HG03139 (cell line): ENCODE measurements at regions not wholly inside any gene's neighbourhood (a gene's known extent, or its start where the extent isn't known, plus 50 kb on each side); places are given as distances from the start of the nearest gene placed in this dataset.
"Not testable (repeated sequence)": the region's sequence is repeated elsewhere in the genome, so short reads cannot be mapped to it uniquely, and the experiment has no call there.

Experiments used
- ATAC-seq: cut with Tn5 transposase; IDR thresholded peaks from one replicate; pipeline ENCODE4 v1.9.1; 2021; ENCODE audit not compliant: unreplicated experiment

- ATAC-seq, result no peak
Measured at GRCh38 chr5:104611135-104611767, 1048.7 kb upstream of the NUDT12 start.

- ATAC-seq, result no peak
Measured at GRCh38 chr5:104606258-104606829, 1043.8 kb upstream of the NUDT12 start.

GRCh38 chr5:104599726-104600125, 1037.1 kb upstream of the NUDT12 start:
- ATAC-seq, result no peak

- ATAC-seq, result no peak
Measured at GRCh38 chr5:104598285-104598684, 1035.7 kb upstream of the NUDT12 start.

GRCh38 chr5:104594850-104595249, 1032.3 kb upstream of the NUDT12 start:
- ATAC-seq, result no peak

GRCh38 chr5:104576677-104577076, 1014.1 kb upstream of the NUDT12 start:
- no peak for ATAC-seq

GRCh38 chr5:104573949-104574709, 1011.5 kb upstream of the NUDT12 start:
- no peak for ATAC-seq

GRCh38 chr5:104569621-104570020, 1007.0 kb upstream of the NUDT12 start:
- ATAC-seq, result no peak

- ATAC-seq, result no peak
Measured at GRCh38 chr5:104564530-104564929, 1001.9 kb upstream of the NUDT12 start.

GRCh38 chr5:104556957-104557356, 994.4 kb upstream of the NUDT12 start:
- no peak for ATAC-seq

- no peak for ATAC-seq
Measured at GRCh38 chr5:104551628-104552027, 989.0 kb upstream of the NUDT12 start.

GRCh38 chr5:104546871-104547270, 984.3 kb upstream of the NUDT12 start:
- not testable (repeated sequence) for ATAC-seq

- ATAC-seq, result no peak
Measured at GRCh38 chr5:104541141-104541785, 978.7 kb upstream of the NUDT12 start.

- ATAC-seq, result no peak
Measured at GRCh38 chr5:104540448-104540847, 977.9 kb upstream of the NUDT12 start.

GRCh38 chr5:104539618-104540350, 977.2 kb upstream of the NUDT12 start:
- ATAC-seq, result no peak

- ATAC-seq, result no peak
Measured at GRCh38 chr5:104538734-104539133, 976.1 kb upstream of the NUDT12 start.

GRCh38 chr5:104533498-104533897, 970.9 kb upstream of the NUDT12 start:
- no peak for ATAC-seq

GRCh38 chr5:104526866-104527265, 964.3 kb upstream of the NUDT12 start:
- no peak for ATAC-seq

- ATAC-seq, result no peak
Measured at GRCh38 chr5:104513640-104514072, 951.1 kb upstream of the NUDT12 start.

- no peak for ATAC-seq
Measured at GRCh38 chr5:104513121-104513602, 950.6 kb upstream of the NUDT12 start.
